HepG2 (cell line): ENCODE measurements at regions not wholly inside any gene's neighbourhood (a gene's known extent, or its start where the extent isn't known, plus 50 kb on each side); places are given as distances from the start of the nearest gene placed in this dataset.

Source experiments
- AKAP8 ChIP-seq: sonication (generic); formaldehyde crosslinking; IDR thresholded peaks from 2 replicates; pipeline ENCODE4 v1.5.1; 2020; ENCODE audit warnings: mild to moderate bottlenecking, missing genetic modification reagents
- MIER2 ChIP-seq: IDR thresholded peaks from 2 replicates; pipeline ENCODE4 v1.6.1; 2016; ENCODE audit warnings: missing biosample characterization, missing genetic modification reagents
- MYNN ChIP-seq: sonication (generic); formaldehyde crosslinking; IDR thresholded peaks from 2 replicates; pipeline ENCODE4 v1.4.0; 2020; ENCODE audit warnings: mild to moderate bottlenecking, low read depth, missing genetic modification reagents
- ONECUT2 ChIP-seq: sonication (generic); formaldehyde crosslinking; IDR thresholded peaks from 2 replicates; pipeline ENCODE4 v1.4.0; 2020; ENCODE audit warnings: missing genetic modification reagents
- STAG1 ChIP-seq: sonication (generic); formaldehyde crosslinking; IDR thresholded peaks from 2 replicates; pipeline ENCODE4 v1.4.0; 2020; ENCODE audit warnings: missing genetic modification reagents
- ZKSCAN8 ChIP-seq: IDR thresholded peaks from 2 replicates; pipeline ENCODE4 v1.6.1; 2016; ENCODE audit warnings: borderline replicate concordance, missing genetic modification reagents, missing compliant biosample characterization
- ZNF224 ChIP-seq: sonication (generic); formaldehyde crosslinking; IDR thresholded peaks from 2 replicates; pipeline ENCODE4 v1.5.0; 2020; ENCODE audit warnings: mild to moderate bottlenecking, missing genetic modification reagents
- ZNF543 ChIP-seq: sonication (generic); formaldehyde crosslinking; IDR thresholded peaks from 2 replicates; pipeline ENCODE4 v1.4.0; 2020; ENCODE audit warnings: mild to moderate bottlenecking, missing genetic modification reagents
- ZNF615 ChIP-seq: sonication (generic); formaldehyde crosslinking; IDR thresholded peaks from 2 replicates; pipeline ENCODE4 v1.5.0; 2020; ENCODE audit warnings: mild to moderate bottlenecking, missing genetic modification reagents, borderline replicate concordance
- TF ChIP-seq, protein P1 (sequence below): IDR thresholded peaks from 2 replicates; pipeline ENCODE4 v1.6.1; 2016; ENCODE audit warnings: low read depth, missing genetic modification reagents, missing compliant biosample characterization
- TF ChIP-seq, protein P2 (sequence below), 2 experiments: fragments of 450-650 bp in 1 of 2; sonication (generic) in 1 of 2; formaldehyde crosslinking in 1 of 2; IDR thresholded peaks; 2 replicates each; pipeline versions ENCODE4 v1.6.1 to v1.8.0; 2016 to 2022; ENCODE audit warnings: antibody characterized with exemption in 1 of 2, mild to moderate bottlenecking in 1 of 2, missing genetic modification reagents in 1 of 2
- TF ChIP-seq, protein P3 (sequence below): sonication (generic); formaldehyde crosslinking; conservative IDR thresholded peaks from 2 replicates; pipeline ENCODE4 v1.4.0; 2020; ENCODE audit warnings: missing genetic modification reagents

DNA sequence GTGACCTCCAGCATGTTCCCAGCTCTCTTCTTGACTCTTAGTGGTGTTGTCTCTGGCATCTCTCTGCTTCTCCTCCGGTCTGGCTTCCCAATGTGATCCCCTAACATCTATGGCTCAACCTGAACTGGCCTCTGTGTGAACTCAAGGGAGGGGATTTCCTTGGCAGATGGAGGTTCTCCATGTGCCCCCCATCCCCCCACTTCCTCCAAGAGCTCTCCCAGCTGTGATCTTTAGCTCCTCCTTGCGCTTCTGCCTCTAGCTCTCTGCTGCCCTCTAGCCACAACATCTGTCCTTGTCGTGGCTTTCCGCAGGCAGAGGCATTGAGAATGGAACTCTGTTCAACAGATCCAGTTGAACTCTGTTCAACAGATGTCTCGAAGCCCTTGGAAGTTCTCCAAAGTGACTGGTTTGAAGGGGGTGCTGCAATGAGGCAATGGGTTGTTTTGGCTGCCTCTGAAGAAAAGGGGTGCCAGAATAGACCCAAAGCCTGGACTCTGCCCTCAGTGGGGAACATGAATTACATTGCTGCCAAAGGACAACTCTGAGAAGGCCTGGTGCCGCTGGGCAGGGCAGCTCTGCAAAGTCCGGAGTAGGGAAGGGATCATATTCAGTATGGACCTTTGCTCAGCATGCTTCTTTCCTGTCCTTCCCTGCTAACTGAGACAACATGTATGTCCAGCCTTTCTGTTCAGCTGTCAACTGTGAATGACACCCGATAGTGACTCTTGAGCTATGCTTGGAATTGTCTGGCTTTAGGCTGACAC lies 61.9 kb downstream of the ADM start (continued):
- TF ChIP-seq, protein P1, sequence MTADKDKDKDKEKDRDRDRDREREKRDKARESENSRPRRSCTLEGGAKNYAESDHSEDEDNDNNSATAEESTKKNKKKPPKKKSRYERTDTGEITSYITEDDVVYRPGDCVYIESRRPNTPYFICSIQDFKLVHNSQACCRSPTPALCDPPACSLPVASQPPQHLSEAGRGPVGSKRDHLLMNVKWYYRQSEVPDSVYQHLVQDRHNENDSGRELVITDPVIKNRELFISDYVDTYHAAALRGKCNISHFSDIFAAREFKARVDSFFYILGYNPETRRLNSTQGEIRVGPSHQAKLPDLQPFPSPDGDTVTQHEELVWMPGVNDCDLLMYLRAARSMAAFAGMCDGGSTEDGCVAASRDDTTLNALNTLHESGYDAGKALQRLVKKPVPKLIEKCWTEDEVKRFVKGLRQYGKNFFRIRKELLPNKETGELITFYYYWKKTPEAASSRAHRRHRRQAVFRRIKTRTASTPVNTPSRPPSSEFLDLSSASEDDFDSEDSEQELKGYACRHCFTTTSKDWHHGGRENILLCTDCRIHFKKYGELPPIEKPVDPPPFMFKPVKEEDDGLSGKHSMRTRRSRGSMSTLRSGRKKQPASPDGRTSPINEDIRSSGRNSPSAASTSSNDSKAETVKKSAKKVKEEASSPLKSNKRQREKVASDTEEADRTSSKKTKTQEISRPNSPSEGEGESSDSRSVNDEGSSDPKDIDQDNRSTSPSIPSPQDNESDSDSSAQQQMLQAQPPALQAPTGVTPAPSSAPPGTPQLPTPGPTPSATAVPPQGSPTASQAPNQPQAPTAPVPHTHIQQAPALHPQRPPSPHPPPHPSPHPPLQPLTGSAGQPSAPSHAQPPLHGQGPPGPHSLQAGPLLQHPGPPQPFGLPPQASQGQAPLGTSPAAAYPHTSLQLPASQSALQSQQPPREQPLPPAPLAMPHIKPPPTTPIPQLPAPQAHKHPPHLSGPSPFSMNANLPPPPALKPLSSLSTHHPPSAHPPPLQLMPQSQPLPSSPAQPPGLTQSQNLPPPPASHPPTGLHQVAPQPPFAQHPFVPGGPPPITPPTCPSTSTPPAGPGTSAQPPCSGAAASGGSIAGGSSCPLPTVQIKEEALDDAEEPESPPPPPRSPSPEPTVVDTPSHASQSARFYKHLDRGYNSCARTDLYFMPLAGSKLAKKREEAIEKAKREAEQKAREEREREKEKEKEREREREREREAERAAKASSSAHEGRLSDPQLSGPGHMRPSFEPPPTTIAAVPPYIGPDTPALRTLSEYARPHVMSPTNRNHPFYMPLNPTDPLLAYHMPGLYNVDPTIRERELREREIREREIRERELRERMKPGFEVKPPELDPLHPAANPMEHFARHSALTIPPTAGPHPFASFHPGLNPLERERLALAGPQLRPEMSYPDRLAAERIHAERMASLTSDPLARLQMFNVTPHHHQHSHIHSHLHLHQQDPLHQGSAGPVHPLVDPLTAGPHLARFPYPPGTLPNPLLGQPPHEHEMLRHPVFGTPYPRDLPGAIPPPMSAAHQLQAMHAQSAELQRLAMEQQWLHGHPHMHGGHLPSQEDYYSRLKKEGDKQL (CRISPR knock-in tag), result no peak
- TF ChIP-seq ZNF543 (CRISPR knock-in tag) (no peak), ZNF224 (no peak), MYNN (peak; percentile 30; the same call in 1 of the 2 replicates), MIER2 (CRISPR knock-in tag) (peak; percentile 81; the same call in 1 of the 2 replicates), ZKSCAN8 (CRISPR knock-in tag) (0 out of 2 replicates have a peak, but pooled peaks have one; percentile 66), ONECUT2 (CRISPR knock-in tag) (peak; percentile 36; the same call in 1 of the 2 replicates), STAG1 (CRISPR knock-in tag) (peak; percentile 86), AKAP8 (CRISPR knock-in tag) (0 out of 2 replicates have a peak, but pooled peaks have one; percentile 54), ZNF615 (CRISPR knock-in tag) (no peak)
- TF ChIP-seq, protein P2, sequence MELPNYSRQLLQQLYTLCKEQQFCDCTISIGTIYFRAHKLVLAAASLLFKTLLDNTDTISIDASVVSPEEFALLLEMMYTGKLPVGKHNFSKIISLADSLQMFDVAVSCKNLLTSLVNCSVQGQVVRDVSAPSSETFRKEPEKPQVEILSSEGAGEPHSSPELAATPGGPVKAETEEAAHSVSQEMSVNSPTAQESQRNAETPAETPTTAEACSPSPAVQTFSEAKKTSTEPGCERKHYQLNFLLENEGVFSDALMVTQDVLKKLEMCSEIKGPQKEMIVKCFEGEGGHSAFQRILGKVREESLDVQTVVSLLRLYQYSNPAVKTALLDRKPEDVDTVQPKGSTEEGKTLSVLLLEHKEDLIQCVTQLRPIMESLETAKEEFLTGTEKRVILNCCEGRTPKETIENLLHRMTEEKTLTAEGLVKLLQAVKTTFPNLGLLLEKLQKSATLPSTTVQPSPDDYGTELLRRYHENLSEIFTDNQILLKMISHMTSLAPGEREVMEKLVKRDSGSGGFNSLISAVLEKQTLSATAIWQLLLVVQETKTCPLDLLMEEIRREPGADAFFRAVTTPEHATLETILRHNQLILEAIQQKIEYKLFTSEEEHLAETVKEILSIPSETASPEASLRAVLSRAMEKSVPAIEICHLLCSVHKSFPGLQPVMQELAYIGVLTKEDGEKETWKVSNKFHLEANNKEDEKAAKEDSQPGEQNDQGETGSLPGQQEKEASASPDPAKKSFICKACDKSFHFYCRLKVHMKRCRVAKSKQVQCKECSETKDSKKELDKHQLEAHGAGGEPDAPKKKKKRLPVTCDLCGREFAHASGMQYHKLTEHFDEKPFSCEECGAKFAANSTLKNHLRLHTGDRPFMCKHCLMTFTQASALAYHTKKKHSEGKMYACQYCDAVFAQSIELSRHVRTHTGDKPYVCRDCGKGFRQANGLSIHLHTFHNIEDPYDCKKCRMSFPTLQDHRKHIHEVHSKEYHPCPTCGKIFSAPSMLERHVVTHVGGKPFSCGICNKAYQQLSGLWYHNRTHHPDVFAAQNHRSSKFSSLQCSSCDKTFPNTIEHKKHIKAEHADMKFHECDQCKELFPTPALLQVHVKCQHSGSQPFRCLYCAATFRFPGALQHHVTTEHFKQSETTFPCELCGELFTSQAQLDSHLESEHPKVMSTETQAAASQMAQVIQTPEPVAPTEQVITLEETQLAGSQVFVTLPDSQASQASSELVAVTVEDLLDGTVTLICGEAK (IDR thresholded peaks at IDR 0.05), result no peak
- TF ChIP-seq, protein P2 (CRISPR knock-in tag; IDR thresholded peaks at IDR 0.05), result peak; percentile 29; the same call in 1 of the 2 replicates
- TF ChIP-seq, protein P3, sequence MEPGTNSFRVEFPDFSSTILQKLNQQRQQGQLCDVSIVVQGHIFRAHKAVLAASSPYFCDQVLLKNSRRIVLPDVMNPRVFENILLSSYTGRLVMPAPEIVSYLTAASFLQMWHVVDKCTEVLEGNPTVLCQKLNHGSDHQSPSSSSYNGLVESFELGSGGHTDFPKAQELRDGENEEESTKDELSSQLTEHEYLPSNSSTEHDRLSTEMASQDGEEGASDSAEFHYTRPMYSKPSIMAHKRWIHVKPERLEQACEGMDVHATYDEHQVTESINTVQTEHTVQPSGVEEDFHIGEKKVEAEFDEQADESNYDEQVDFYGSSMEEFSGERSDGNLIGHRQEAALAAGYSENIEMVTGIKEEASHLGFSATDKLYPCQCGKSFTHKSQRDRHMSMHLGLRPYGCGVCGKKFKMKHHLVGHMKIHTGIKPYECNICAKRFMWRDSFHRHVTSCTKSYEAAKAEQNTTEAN (CRISPR knock-in tag), result no peak
